ENCODE measurements at regions not wholly inside any gene's neighbourhood (a gene's known extent, or its start where the extent isn't known, plus 50 kb on each side); places are given as distances from the start of the nearest gene placed in this dataset.

DNA sequence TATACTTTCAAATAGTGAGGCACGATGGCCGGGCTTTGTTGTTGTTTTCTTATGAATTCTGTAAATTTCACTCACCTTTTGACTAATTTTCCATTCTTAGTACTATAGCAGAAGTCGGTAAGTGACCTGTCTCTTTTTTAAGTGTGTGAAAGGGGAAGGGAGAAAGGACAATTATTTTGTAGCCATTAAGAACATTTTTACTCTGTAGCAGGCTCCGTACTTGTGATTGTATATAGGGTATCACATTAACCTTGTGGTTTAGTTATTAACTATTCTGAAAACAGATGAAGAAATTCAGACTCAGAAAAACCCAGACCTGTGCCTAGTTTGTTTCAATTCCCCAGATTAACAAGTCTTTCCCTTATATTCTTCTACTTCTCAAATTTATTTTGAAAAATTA is 78.7 kb downstream of the CASP12 start:
- TF ChIP-seq, protein P1, sequence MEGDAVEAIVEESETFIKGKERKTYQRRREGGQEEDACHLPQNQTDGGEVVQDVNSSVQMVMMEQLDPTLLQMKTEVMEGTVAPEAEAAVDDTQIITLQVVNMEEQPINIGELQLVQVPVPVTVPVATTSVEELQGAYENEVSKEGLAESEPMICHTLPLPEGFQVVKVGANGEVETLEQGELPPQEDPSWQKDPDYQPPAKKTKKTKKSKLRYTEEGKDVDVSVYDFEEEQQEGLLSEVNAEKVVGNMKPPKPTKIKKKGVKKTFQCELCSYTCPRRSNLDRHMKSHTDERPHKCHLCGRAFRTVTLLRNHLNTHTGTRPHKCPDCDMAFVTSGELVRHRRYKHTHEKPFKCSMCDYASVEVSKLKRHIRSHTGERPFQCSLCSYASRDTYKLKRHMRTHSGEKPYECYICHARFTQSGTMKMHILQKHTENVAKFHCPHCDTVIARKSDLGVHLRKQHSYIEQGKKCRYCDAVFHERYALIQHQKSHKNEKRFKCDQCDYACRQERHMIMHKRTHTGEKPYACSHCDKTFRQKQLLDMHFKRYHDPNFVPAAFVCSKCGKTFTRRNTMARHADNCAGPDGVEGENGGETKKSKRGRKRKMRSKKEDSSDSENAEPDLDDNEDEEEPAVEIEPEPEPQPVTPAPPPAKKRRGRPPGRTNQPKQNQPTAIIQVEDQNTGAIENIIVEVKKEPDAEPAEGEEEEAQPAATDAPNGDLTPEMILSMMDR (conservative IDR thresholded peaks at IDR 0.05; ENCODE audit: low read length), result no peak
- TF ChIP-seq EZH2phosphoT487 (IDR thresholded peaks at IDR 0.05; ENCODE audit: borderline replicate concordance), result no peak

All from Loucy (cell line).